ENCODE measurements at regions not wholly inside any gene's neighbourhood (a gene's known extent, or its start where the extent isn't known, plus 50 kb on each side); places are given as distances from the start of the nearest gene placed in this dataset.

GRCh38 chr5:1669276-1670155, 130.1 kb downstream of the MRPL36 start:
- no peaks in the 10 kb centered on the region for H3K4me1 ChIP-seq (ENCODE audit: control insufficient read depth, insufficient read depth, low read length)
- H4K20me1 ChIP-seq (ENCODE audit: control insufficient read depth, insufficient read depth) = no peaks in the 10 kb centered on the region
- no peak overlapping the region for H3K9ac ChIP-seq (ENCODE audit: control insufficient read depth, insufficient read depth, low read length)
- ATAC-seq = no peak
- DNase-seq (ENCODE audit: low read depth, low spot score) = no peak
- ChIA-PET SMC1A (ENCODE audit: uncharacterized antibody, unreplicated experiment) (no interaction called here), POLR2A (no interaction called here), RAD21 (ENCODE audit: unreplicated experiment) (no interaction called here), CTCF (interaction anchor here (0.8 to 1.2 kb wide), 2 partner anchors 13 to 23 kb away, joined by 3 to 4 read pairs; no protein-coding TSS in a partner anchor)
- H2AFZ ChIP-seq (ENCODE audit: control insufficient read depth, low read depth, low read length) = no peak overlapping the region
- in situ Hi-C loops (cut with MboI) = no loop called here
- H3K27me3 ChIP-seq (replicated peaks in 1 of 2; ENCODE audit: control insufficient read depth in 2 of 2, insufficient read depth in 2 of 2, low read length in 1 of 2) = peaks cover 6 to 8% of the 10 kb centered on the region in 2 experiments; a peak in 3 of 4 replicates
- intact Hi-C loops (cut with micrococcal nuclease; ENCODE audit: unreplicated experiment) = no loop called here
- no peak overlapping the region for H3K27ac ChIP-seq (ENCODE audit: control insufficient read depth, insufficient read depth)
- no peaks in the 10 kb centered on the region for H3K79me2 ChIP-seq (ENCODE audit: control insufficient read depth, insufficient read depth, low read length)
- H3K4me3 ChIP-seq = no peak overlapping the region
- H3K4me2 ChIP-seq (ENCODE audit: control insufficient read depth, insufficient read depth) = no peak overlapping the region
- 41% methylated on average over 10 of the region's 10 CpGs for WGBS (ENCODE audit: insufficient coverage, insufficient replicate concordance, low lambda C conversion rate, missing lambda C conversion rate)
- BruUV-seq (replicated peaks) = no TSS peak
- H3K9me3 ChIP-seq (replicated peaks; ENCODE audit: control insufficient read depth, insufficient read depth, low read length) = no peaks in the 10 kb centered on the region
- no peaks in the 10 kb centered on the region for H3K36me3 ChIP-seq (ENCODE audit: control insufficient read depth in 2 of 2, insufficient read depth in 2 of 2, low read length in 1 of 2)
- FAIRE-seq = no peak
- TF ChIP-seq CREB1 (IDR thresholded peaks at IDR 0.05; ENCODE audit: low read depth) (no peak), EP300 (IDR thresholded peaks at IDR 0.05; ENCODE audit: borderline replicate concordance in 1 of 2, control insufficient read depth in 1 of 2, low read depth in 2 of 2, low read length in 2 of 2) (no peak), ZNF384 (IDR thresholded peaks at IDR 0.05; ENCODE audit: borderline replicate concordance, low read depth, low read length) (no peak), RAD51 (IDR thresholded peaks at IDR 0.05) (no peak), EGR1 (IDR thresholded peaks at IDR 0.05; ENCODE audit: borderline replicate concordance in 1 of 2, low read depth in 2 of 2, low read length in 2 of 2) (no peak), SIX5 (IDR thresholded peaks at IDR 0.05; ENCODE audit: low read depth, low read length, severe bottlenecking) (no peak), CTCF (IDR thresholded peaks at IDR 0.05 in 2 of 3, conservative IDR thresholded peaks at IDR 0.05 in 1 of 3; ENCODE audit: control insufficient read depth in 2 of 3, extremely low read depth in 1 of 3, insufficient read depth in 1 of 3, low read depth in 3 of 3, low read length in 3 of 3) (no peak), JUND (IDR thresholded peaks at IDR 0.05; ENCODE audit: low read depth, low read length) (no peak), SPI1 (IDR thresholded peaks at IDR 0.05; ENCODE audit: borderline replicate concordance, insufficient read depth, low read depth, low read length) (no peak), SRF (IDR thresholded peaks at IDR 0.05; ENCODE audit: low read depth in 2 of 2, low read length in 2 of 2) (no peak), SMC3 (IDR thresholded peaks at IDR 0.05; ENCODE audit: borderline replicate concordance, low read length) (no peak)
- TF ChIP-seq, protein P1, sequence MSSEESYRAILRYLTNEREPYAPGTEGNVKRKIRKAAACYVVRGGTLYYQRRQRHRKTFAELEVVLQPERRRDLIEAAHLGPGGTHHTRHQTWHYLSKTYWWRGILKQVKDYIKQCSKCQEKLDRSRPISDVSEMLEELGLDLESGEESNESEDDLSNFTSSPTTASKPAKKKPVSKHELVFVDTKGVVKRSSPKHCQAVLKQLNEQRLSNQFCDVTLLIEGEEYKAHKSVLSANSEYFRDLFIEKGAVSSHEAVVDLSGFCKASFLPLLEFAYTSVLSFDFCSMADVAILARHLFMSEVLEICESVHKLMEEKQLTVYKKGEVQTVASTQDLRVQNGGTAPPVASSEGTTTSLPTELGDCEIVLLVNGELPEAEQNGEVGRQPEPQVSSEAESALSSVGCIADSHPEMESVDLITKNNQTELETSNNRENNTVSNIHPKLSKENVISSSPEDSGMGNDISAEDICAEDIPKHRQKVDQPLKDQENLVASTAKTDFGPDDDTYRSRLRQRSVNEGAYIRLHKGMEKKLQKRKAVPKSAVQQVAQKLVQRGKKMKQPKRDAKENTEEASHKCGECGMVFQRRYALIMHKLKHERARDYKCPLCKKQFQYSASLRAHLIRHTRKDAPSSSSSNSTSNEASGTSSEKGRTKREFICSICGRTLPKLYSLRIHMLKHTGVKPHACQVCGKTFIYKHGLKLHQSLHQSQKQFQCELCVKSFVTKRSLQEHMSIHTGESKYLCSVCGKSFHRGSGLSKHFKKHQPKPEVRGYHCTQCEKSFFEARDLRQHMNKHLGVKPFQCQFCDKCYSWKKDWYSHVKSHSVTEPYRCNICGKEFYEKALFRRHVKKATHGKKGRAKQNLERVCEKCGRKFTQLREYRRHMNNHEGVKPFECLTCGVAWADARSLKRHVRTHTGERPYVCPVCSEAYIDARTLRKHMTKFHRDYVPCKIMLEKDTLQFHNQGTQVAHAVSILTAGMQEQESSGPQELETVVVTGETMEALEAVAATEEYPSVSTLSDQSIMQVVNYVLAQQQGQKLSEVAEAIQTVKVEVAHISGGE (CRISPR knock-in tag; IDR thresholded peaks at IDR 0.05) = no peak
- TF ChIP-seq, protein P2, sequence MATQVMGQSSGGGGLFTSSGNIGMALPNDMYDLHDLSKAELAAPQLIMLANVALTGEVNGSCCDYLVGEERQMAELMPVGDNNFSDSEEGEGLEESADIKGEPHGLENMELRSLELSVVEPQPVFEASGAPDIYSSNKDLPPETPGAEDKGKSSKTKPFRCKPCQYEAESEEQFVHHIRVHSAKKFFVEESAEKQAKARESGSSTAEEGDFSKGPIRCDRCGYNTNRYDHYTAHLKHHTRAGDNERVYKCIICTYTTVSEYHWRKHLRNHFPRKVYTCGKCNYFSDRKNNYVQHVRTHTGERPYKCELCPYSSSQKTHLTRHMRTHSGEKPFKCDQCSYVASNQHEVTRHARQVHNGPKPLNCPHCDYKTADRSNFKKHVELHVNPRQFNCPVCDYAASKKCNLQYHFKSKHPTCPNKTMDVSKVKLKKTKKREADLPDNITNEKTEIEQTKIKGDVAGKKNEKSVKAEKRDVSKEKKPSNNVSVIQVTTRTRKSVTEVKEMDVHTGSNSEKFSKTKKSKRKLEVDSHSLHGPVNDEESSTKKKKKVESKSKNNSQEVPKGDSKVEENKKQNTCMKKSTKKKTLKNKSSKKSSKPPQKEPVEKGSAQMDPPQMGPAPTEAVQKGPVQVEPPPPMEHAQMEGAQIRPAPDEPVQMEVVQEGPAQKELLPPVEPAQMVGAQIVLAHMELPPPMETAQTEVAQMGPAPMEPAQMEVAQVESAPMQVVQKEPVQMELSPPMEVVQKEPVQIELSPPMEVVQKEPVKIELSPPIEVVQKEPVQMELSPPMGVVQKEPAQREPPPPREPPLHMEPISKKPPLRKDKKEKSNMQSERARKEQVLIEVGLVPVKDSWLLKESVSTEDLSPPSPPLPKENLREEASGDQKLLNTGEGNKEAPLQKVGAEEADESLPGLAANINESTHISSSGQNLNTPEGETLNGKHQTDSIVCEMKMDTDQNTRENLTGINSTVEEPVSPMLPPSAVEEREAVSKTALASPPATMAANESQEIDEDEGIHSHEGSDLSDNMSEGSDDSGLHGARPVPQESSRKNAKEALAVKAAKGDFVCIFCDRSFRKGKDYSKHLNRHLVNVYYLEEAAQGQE (IDR thresholded peaks at IDR 0.05; ENCODE audit: low read depth, low read length) = no peak

Data from GM12878 (cell line).